SU-DHL-6 (cell line): ENCODE measurements at regions not wholly inside any gene's neighbourhood (a gene's known extent, or its start where the extent isn't known, plus 50 kb on each side); places are given as distances from the start of the nearest gene placed in this dataset.

ENCODE experiments used
- EZH2phosphoT487 ChIP-seq: fragments of 200-600 bp; sonication (generic), shearing (Covaris generic); conservative IDR thresholded peaks from 2 replicates; pipeline ENCODE4 v1.6.1; 2018; ENCODE audit warnings: mild to moderate bottlenecking, antibody characterized with exemption, low read length, moderate library complexity, mixed read lengths
- TF ChIP-seq, protein P1 (sequence below): fragments of 200-600 bp; sonication (generic); IDR thresholded peaks from one replicate; pipeline ENCODE4 v1.5.1; 2017; ENCODE audit warnings: antibody characterized with exemption, mild to moderate bottlenecking, low read length, moderate library complexity; ENCODE audit not compliant: insufficient read depth, poor library complexity, severe bottlenecking

DNA sequence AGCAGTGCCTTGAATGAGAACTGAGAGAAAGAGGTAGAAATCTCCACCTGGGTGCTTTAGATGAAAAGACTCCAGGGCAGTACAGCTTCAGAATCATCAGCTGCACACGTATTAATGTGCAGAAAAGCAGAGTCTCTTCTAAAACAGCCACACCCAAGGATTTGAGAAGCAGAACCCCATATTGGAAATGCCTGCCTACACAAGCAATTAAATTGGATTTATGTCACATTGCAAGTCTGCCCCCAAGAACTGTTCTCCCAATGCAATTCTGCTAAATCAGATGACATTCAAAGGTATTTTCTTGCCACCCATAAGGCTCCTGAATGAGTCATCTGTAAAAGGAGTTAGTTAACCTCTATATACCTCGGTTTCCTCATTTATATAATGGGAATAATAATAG, 326.0 kb upstream of the C16orf82 start:
- TF ChIP-seq, protein P1, sequence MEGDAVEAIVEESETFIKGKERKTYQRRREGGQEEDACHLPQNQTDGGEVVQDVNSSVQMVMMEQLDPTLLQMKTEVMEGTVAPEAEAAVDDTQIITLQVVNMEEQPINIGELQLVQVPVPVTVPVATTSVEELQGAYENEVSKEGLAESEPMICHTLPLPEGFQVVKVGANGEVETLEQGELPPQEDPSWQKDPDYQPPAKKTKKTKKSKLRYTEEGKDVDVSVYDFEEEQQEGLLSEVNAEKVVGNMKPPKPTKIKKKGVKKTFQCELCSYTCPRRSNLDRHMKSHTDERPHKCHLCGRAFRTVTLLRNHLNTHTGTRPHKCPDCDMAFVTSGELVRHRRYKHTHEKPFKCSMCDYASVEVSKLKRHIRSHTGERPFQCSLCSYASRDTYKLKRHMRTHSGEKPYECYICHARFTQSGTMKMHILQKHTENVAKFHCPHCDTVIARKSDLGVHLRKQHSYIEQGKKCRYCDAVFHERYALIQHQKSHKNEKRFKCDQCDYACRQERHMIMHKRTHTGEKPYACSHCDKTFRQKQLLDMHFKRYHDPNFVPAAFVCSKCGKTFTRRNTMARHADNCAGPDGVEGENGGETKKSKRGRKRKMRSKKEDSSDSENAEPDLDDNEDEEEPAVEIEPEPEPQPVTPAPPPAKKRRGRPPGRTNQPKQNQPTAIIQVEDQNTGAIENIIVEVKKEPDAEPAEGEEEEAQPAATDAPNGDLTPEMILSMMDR, result no peak
- TF ChIP-seq EZH2phosphoT487, result no peak
